Stimulated activated CD4-positive, alpha-beta T cell treated with anti-CD3 and anti-CD28 coated beads, Interleukin-1b, Interleukin-23, amount 100 ng/mL, for 4 hours (primary cell): ENCODE measurements at regions not wholly inside any gene's neighbourhood (a gene's known extent, or its start where the extent isn't known, plus 50 kb on each side); places are given as distances from the start of the nearest gene placed in this dataset.

Experiments
- DNase-seq, 2 donors: peaks; one replicate each; pipeline ENCODE4 v3.0.0-alpha.2; 2020; ENCODE audit warnings: low read depth in 2 of 2

GRCh38 chr13:22126433-22127021 is 455.7 kb downstream of the FGF9 start:
- no peak for DNase-seq

DNA sequence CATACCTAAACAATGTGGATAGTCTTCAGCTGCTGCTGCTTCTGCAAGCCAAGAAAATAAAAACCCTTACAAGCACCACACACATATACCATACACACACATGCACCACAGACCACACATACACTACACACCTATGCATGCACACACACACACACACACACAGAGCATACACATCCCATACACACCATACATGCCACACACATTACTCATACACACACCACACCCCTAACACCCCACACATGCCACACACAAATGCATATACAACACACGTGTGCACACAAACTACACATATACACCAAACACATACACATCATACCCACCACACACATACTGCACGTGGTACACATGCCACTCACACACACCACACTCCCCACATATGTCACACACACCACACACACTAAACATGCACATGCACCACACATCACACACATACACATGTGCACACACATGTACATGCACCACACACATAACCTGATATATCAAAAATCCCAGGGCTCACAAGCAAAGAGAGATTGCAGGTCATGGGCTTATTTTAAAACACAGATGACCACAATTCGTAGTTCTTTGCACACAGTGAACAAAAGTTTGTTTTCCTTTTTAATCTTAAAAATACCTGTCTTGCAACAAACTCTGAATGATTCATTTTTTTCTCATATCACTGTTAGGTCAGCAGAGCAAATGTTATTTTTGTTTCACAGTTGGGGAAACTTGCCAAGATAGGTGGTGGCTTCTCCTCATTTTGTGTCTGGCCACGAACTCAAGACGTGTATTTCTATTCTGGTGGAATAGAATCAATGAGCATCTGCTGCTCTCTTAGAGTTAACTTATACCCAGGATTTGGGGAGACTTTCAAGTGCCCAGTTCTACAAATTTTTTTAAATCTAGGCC is 456.6 kb downstream of the FGF9 start:
- no peak for DNase-seq

DNA sequence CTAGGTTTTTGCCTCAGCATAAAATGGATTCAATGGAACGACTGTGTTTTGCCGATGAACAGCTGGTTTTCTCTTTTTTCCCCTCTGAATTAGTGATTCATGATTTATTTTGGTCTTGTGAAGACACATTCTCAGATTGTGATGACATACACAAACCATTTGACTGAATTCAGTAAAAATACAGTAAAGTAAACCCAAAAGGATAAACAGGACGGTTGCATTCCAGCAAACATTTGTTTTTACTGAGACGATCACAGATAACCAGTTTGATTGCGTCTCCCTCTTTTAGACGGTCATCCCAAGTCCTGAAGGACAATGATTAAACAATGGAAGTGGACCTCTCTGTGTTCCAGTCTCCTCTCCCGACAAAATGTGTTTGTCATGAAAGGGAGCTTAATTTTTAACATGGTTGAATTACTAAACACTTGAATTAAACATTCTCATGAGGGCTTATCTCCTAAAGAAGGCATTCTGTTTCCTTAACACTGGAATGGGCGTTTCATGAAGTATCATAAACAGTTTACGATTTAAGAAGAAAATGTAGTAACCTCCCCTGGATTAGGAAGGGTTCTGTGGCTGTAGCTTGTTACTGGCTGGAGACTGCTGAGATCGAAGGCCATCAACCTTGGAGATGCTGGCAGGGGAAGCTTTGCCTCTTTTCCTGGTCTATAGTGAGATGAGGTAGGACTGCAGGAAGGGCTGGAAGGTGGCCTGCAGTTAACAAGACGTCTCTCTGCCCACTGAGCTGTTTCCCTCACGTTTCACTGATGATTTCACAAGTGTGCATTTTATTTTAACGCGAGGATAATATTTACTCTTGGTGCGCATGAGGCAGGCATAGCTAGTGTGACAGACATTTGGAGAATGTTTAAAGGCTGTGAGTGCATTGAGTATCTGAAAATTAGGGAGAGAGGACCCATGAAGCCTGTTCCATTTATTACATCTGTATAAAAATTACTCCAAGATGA is 457.9 kb downstream of the FGF9 start:
- DNase-seq: no peak

GRCh38 chr13:22130254-22130653 is 459.4 kb downstream of the FGF9 start:
- no peak for DNase-seq

DNA sequence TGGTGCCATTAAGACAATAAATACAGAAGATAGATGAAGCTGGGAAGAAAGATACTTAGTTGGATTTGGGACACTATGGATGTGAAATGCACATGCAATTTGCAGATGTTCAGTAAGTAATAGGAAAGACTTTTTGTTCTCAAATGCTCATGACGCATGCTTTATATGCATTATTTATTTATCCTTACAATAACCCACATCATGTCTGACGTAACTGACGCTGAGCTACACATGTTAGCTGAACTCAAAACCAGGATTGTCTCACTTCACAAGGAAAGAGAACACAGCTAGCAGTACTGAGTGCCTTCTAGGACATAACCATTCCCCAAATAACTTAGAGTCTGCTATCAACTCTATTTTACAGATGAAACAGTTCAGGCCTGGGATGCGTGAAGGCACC is 463.4 kb downstream of the FGF9 start:
- no peak for DNase-seq

GRCh38 chr13:22135446-22135845 is 464.6 kb downstream of the FGF9 start:
- DNase-seq: no peak

- no peak for DNase-seq
These were observed 466.6 kb downstream of the FGF9 start for GRCh38 chr13:22137361-22138050.

DNA sequence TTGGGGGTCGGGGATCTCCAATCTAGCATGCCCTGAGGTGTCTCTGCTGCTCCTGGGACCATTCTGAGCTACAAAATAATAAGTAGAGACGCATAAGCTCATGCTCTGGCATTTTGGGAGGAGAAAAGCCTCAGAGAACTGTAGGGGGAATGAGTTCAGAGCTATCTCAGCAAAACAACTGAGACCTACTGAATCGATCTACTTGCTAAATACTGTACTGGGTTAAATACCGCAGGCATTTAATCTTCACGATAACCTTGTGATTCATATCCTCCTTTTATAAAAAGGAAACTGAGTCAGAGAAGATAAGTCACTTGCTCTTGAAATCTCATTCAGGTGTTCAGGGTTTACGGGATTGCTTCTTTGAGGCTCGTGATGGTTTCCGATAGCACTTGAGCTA is 468.1 kb downstream of the FGF9 start:
- no peak for DNase-seq

- DNase-seq: no peak
These were observed 470.8 kb downstream of the FGF9 start for GRCh38 chr13:22141716-22142115.

DNA sequence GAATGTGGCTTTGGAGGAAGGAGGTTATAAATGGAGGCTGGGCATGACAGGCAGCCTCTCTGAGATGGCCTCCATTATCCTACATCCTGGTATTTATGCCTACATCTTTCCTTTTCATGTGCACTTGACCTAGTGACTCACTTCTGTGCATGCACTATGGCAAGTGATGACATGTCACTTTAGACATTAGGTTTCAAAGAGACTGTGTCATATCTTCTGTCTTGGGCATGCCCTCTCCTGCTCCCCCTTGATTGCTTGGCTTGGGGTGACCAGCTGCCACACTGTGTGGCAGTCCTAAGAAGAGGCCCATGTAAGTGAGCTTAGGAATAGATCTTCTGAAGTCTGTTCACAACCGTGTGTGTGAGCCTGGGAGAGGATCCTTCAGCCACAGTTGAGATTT is 472.8 kb downstream of the FGF9 start:
- DNase-seq: no peak

DNA sequence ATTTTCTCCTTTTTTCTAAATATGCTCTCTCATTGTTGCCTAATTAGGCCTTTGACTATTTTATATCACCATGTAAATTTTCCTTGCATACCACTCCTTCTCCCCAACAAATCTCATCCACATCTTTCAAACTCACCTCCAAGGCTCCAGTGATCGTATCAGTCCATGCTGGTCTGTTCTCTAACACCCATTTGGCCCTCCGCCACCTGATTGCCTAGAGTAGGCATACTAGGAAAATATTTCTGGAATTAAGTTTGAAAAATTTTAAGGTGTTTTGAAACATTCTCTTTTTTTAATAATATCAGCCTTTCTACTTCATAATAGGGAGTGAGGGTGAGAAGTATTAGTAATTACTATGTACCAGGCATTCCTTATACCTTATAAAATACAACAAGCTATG is 473.9 kb downstream of the FGF9 start:
- DNase-seq: no peak

DNA sequence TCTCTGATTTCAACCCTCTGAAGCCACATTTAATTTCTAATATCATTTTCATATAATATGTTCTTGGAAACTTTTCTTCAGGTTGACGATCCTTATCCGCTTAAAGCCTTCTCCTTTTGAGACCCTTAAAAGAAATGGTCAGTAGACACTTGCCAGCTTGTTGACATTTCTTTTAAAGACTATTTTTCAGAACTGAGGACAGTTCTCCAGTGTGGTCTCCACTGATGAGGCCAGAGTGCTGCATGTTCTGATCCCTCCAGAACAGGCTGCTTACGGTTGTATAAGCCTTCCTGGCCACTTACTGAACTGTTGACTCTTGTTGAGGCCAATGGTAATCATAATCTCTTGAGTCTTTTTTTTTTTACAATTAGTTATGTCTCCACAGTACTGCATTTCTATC is 477.3 kb downstream of the FGF9 start:
- DNase-seq: no peak

DNA sequence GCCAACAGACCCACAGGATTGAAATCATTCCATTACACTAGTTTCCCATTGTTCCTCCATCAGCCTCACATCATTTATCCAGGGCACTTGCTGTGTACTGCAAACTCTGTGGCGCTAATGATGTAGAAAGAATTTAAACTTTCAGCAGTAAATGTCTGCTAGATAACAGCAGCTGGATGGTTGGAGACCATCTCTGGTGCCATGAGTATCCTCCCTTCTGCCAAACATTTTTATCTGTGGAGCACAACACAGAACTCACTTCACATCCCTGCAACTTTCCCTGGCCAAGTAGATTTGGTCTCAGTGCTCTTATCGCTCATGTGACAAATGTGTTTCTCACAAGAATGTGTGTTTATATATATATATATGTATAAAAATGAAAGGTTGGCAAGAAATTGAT is 481.9 kb downstream of the FGF9 start:
- DNase-seq: no peak

GRCh38 chr13:22154041-22154440 is 483.2 kb downstream of the FGF9 start:
- DNase-seq: no peak

DNA sequence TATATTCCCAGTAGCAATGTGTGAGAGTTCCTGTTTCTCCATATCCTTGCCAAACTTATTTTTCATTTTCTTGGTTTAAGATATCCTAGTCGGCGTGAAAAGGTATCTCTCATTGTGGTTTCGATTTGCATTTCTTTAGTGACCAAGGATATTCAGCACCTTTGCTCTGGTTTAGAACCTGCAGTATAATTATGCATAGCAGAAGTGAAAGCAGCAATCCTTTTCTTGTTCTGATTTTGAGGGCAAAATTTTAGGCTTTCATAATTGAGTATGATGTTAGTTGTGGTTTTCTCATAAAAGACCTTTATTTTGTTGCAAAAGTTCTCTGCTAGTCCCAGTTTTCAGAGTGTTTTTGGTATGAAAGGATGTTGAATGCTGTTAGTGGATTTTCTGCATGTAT is 491.0 kb downstream of the FGF9 start:
- DNase-seq: no peak

- DNase-seq: no peak
These were observed 492.0 kb downstream of the FGF9 start for GRCh38 chr13:22162889-22163288.

- DNase-seq: no peak
These were observed 497.7 kb downstream of the FGF9 start for GRCh38 chr13:22168437-22169190.

- DNase-seq: no peak
These were observed 498.6 kb downstream of the FGF9 start for GRCh38 chr13:22169473-22169872.

DNA sequence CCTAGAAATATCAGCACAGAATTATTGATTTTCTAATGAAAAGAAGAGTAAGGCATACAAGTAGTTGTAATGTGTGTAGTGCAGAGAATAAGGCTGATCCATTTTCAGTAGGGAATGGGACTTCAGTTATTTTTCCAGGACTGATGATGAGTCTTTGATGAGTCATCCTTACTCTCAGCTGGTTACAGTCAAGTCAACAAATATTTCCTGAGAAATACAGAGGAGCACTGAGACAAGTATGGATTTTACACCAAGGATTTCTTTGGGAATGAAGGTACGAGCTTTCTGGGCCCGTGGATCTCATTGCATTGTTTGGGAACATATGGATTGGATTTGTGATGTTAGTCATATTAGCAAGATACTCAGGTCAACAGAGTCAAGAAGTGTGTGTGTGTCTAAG is 502.7 kb downstream of the FGF9 start:
- no peak for DNase-seq

DNA sequence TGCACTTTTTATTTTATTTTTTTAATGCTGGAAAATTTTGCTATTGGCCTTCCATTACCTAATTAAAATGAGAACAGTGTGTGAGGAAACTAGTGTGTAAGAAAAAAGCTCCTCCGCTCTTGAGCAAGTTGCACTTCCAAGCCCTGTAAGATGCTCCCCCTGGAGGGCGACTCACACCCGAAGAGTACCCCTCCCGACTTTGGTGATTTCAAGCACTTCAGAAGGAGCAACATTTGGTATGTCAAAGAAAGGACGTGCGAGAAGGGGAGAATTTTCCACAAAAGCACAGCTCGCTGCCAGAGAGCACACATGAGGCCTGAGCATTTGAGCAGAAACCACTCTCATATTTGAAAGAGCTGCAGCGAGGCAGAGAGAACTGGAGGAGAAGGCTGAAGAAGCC is 504.4 kb downstream of the FGF9 start:
- no peak for DNase-seq

- no peak for DNase-seq
These were observed 504.9 kb downstream of the FGF9 start for GRCh38 chr13:22175815-22176214.
